Fibroblast of lung (primary cell): ENCODE measurements at regions not wholly inside any gene's neighbourhood (a gene's known extent, or its start where the extent isn't known, plus 50 kb on each side); places are given as distances from the start of the nearest gene placed in this dataset.

Experiments used
- EZH2 ChIP-seq: IDR thresholded peaks from 2 replicates; pipeline ENCODE4 v1.5.1; 2012; ENCODE audit warnings: low read length, control low read depth, mild to moderate bottlenecking; ENCODE audit errors: missing control alignments
- TF ChIP-seq, protein P1 (sequence below), 2 donors: IDR thresholded peaks in 1 of 2; conservative IDR thresholded peaks in 1 of 2; 1 replicate in 1 of 2; 2 replicates in 1 of 2; pipeline ENCODE4 v1.5.1; 2011 to 2012; ENCODE audit warnings: low read length in 2 of 2, control low read depth in 1 of 2, inconsistent platforms in 1 of 2, low read depth in 1 of 2, mild to moderate bottlenecking in 1 of 2

DNA sequence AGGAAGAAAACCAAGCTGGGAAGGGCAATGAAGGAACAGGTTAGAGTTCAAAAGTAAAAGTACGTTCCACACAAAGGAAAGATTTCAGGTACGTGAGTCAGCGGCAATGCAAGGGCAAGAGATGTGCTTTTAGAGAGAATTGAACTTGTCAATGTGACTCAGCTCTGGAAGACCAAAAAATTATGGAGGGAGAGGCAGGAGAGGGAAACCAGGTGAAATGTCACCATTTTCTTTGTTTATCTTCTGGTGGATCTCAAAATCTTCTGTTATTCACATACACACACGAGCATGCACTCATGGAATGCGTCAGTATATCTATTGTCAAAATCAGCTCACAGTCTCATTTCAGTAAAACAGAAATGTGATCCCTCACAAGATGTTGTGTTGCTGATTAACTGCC is 148.8 kb upstream of the RFX3 start:
- TF ChIP-seq, protein P1, sequence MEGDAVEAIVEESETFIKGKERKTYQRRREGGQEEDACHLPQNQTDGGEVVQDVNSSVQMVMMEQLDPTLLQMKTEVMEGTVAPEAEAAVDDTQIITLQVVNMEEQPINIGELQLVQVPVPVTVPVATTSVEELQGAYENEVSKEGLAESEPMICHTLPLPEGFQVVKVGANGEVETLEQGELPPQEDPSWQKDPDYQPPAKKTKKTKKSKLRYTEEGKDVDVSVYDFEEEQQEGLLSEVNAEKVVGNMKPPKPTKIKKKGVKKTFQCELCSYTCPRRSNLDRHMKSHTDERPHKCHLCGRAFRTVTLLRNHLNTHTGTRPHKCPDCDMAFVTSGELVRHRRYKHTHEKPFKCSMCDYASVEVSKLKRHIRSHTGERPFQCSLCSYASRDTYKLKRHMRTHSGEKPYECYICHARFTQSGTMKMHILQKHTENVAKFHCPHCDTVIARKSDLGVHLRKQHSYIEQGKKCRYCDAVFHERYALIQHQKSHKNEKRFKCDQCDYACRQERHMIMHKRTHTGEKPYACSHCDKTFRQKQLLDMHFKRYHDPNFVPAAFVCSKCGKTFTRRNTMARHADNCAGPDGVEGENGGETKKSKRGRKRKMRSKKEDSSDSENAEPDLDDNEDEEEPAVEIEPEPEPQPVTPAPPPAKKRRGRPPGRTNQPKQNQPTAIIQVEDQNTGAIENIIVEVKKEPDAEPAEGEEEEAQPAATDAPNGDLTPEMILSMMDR (conservative IDR thresholded peaks at IDR 0.05 in 1 of 2, IDR thresholded peaks at IDR 0.05 in 1 of 2; ENCODE audit: low read depth in 1 of 2, low read length in 2 of 2) = no peak
- no peak for TF ChIP-seq EZH2
